Mesenchymal stem cell (in vitro differentiated cells and primary cell): ENCODE measurements at regions not wholly inside any gene's neighbourhood (a gene's known extent, or its start where the extent isn't known, plus 50 kb on each side); places are given as distances from the start of the nearest gene placed in this dataset.

Source experiments
- DNase-seq: peaks from one replicate; pipeline ENCODE4 v3.0.0-alpha.2; 2013
- H2AFZ ChIP-seq: one replicate; pipeline ENCODE4 v1.6.1; 2013; ENCODE audit warnings: low read depth, mild to moderate bottlenecking, control low read depth, inconsistent platforms, low read length, moderate library complexity
- H2AK5ac ChIP-seq: 2 replicates; pipeline ENCODE4 v1.6.1; 2013; ENCODE audit warnings: low read length, moderate library complexity, mild to moderate bottlenecking, inconsistent platforms; ENCODE audit not compliant: severe bottlenecking
- H2BK120ac ChIP-seq: one replicate; pipeline ENCODE4 v1.6.1; 2013; ENCODE audit warnings: low read depth, mild to moderate bottlenecking, inconsistent platforms, low read length, moderate library complexity
- H2BK12ac ChIP-seq, 2 experiments: one replicate each; pipeline ENCODE4 v1.6.1; 2013; ENCODE audit warnings: inconsistent platforms in 2 of 2, low read length in 2 of 2, mild to moderate bottlenecking in 2 of 2, moderate library complexity in 2 of 2, control low read depth in 1 of 2
- H2BK15ac ChIP-seq: one replicate; pipeline ENCODE4 v1.6.1; 2013; ENCODE audit warnings: mild to moderate bottlenecking, low read depth, inconsistent platforms; ENCODE audit not compliant: poor library complexity, severe bottlenecking
- H2BK5ac ChIP-seq: 2 replicates; pipeline ENCODE4 v1.6.1; 2013; ENCODE audit warnings: low read depth, mild to moderate bottlenecking, low read length, control low read depth, inconsistent platforms; ENCODE audit not compliant: poor library complexity, severe bottlenecking
- H3K14ac ChIP-seq, 2 experiments: one replicate each; pipeline ENCODE4 v1.6.1; 2013; ENCODE audit warnings: inconsistent platforms in 2 of 2, low read length in 2 of 2, control low read depth in 1 of 2, mild to moderate bottlenecking in 1 of 2, moderate library complexity in 1 of 2
- H3K18ac ChIP-seq, 2 experiments: one replicate each; pipeline ENCODE4 v1.6.1; 2013; ENCODE audit warnings: inconsistent platforms in 2 of 2, low read length in 2 of 2, control low read depth in 1 of 2, low read depth in 1 of 2, mild to moderate bottlenecking in 1 of 2
- H3K23ac ChIP-seq, 2 experiments: one replicate each; pipeline ENCODE4 v1.6.1; 2013; ENCODE audit warnings: inconsistent platforms in 2 of 2, low read length in 2 of 2, mild to moderate bottlenecking in 2 of 2, moderate library complexity in 2 of 2, control low read depth in 1 of 2
- H3K27ac ChIP-seq: 2 replicates; pipeline ENCODE4 v1.5.1; 2013; ENCODE audit warnings: mild to moderate bottlenecking, moderate library complexity, low read length, control low read depth, inconsistent platforms; ENCODE audit not compliant: poor library complexity, severe bottlenecking
- H3K27me3 ChIP-seq, 2 experiments: 2 replicates each; pipeline versions ENCODE4 v1.6.1 to v1.7.0; 2013; ENCODE audit warnings: low read length in 2 of 2, mild to moderate bottlenecking in 2 of 2, moderate library complexity in 2 of 2, control low read depth in 1 of 2, inconsistent platforms in 1 of 2; ENCODE audit not compliant: control insufficient read depth in 1 of 2, insufficient read depth in 1 of 2
- H3K36me3 ChIP-seq, 2 experiments: 2 replicates each; pipeline versions ENCODE4 v1.6.1 to v1.7.0; 2013; ENCODE audit warnings: low read length in 2 of 2, control low read depth in 1 of 2, inconsistent platforms in 1 of 2, low read depth in 1 of 2, mild to moderate bottlenecking in 1 of 2; ENCODE audit not compliant: insufficient read depth in 2 of 2, control insufficient read depth in 1 of 2
- H3K4ac ChIP-seq, 2 experiments: one replicate each; pipeline ENCODE4 v1.6.1; 2013; ENCODE audit warnings: inconsistent platforms in 2 of 2, low read length in 2 of 2, mild to moderate bottlenecking in 2 of 2, moderate library complexity in 2 of 2, control low read depth in 1 of 2, low read depth in 1 of 2
- H3K4me1 ChIP-seq: 2 replicates; pipeline ENCODE4 v1.6.1; 2013; ENCODE audit warnings: low read depth, low read length, control low read depth; ENCODE audit not compliant: control insufficient read depth, insufficient read depth
- H3K4me2 ChIP-seq: 2 replicates; pipeline ENCODE4 v1.6.1; 2013; ENCODE audit warnings: low read length, mild to moderate bottlenecking, inconsistent platforms; ENCODE audit not compliant: poor library complexity, severe bottlenecking
- H3K4me3 ChIP-seq, 2 experiments: 2 replicates each; pipeline versions ENCODE4 v1.5.1 to v1.7.0; 2013; ENCODE audit warnings: low read length in 2 of 2, mild to moderate bottlenecking in 2 of 2, control low read depth in 1 of 2, low read depth in 1 of 2; ENCODE audit not compliant: insufficient read depth in 1 of 2
- H3K79me1 ChIP-seq: replicated peaks from 2 replicates; pipeline ENCODE4 v1.6.1; 2013; ENCODE audit warnings: mild to moderate bottlenecking, control low read depth, low read length, inconsistent platforms; ENCODE audit not compliant: poor library complexity, severe bottlenecking
- H3K9ac ChIP-seq: 2 replicates; pipeline ENCODE4 v1.7.0; 2013; ENCODE audit warnings: mild to moderate bottlenecking, low read length, moderate library complexity
- H3K9me3 ChIP-seq: 2 replicates; pipeline ENCODE4 v1.7.0; 2013; ENCODE audit warnings: mild to moderate bottlenecking, low read length; ENCODE audit not compliant: control insufficient read depth
- H4K8ac ChIP-seq: one replicate; pipeline ENCODE4 v1.6.1; 2013; ENCODE audit warnings: inconsistent platforms, mild to moderate bottlenecking, low read length, moderate library complexity
- H4K91ac ChIP-seq: one replicate; pipeline ENCODE4 v1.6.1; 2013; ENCODE audit warnings: mild to moderate bottlenecking, low read length, inconsistent platforms
- WGBS: methylation state at CpG from one replicate; pipeline ENCODE4 v1.1.7; 2013; ENCODE audit warnings: mixed read lengths; 5-methylcytosine and 5-hydroxymethylcytosine counted together

DNA sequence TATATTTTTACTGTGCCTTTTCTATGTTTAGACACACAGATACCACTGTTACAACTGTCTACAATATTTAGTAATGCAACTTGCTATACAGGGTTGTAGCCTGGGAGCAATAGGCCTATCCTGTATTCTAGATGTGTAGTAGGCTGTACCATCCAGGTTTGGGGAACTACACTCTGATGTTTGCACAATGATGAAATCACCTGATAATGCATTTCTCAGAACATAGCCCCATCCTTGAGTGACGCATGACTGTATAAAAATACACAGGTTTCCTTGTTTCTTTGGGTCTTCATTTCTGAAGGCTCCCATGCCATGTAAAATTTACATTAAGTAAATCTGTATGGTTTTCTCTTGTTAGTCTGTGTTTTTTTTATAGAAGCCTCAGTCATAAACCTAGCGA, 270.9 kb upstream of the SKOR2 start:
- Histone ChIP-seq H3K23ac (no peak overlapping the region), H2BK12ac (no peak overlapping the region), H3K4ac (no peak overlapping the region), H4K91ac (no peak overlapping the region), H3K14ac (no peak overlapping the region), H3K36me3 (no peaks in the 10 kb centered on the region), H2AK5ac (no peak overlapping the region), H2BK120ac (no peak overlapping the region), H3K9me3 (no peaks in the 10 kb centered on the region), H2BK5ac (no peak overlapping the region), H2BK15ac (no peak overlapping the region), H2AFZ (no peak overlapping the region), H3K4me2 (no peak overlapping the region), H3K4me1 (no peaks in the 10 kb centered on the region), H3K4me3 (no peak overlapping the region), H3K27ac (no peak overlapping the region), H3K79me1 (no peaks in the 10 kb centered on the region), H3K27me3 (peaks cover 0 to 14% of the 10 kb centered on the region in 2 experiments), H3K18ac (no peak overlapping the region), H4K8ac (no peak overlapping the region), H3K9ac (no peak overlapping the region)
- no peak for DNase-seq
- 100% methylated on average over 1 of the region's 2 CpGs for WGBS

DNA sequence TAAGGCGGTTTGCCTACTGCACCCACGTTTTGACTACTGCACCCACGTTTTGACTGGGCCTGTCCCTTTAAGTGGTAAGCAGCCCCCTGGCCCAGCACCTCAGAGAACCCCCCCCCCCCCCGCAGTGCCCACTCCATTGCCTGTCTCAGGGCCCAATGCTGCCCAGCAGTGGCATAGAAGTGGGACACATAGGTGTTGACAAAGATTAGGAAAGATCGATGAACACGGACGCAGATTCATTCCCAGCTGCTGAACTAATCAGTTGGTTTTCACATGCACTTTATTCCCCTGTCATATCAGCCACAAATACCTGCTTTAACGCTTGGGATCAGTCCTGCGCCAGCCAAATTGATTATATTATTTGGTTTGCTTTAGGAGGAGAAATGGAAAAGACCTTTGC, 268.8 kb upstream of the SKOR2 start:
- Histone ChIP-seq H3K27ac (no peak overlapping the region), H3K4me1 (no peaks in the 10 kb centered on the region), H3K79me1 (no peaks in the 10 kb centered on the region), H2BK15ac (no peak overlapping the region), H3K9ac (no peak overlapping the region), H2AFZ (no peak overlapping the region), H3K27me3 (peaks cover 0 to 4% of the 10 kb centered on the region in 2 experiments), H3K18ac (no peak overlapping the region), H3K23ac (no peak overlapping the region), H3K4me3 (no peak overlapping the region), H2AK5ac (no peak overlapping the region), H4K91ac (no peak overlapping the region), H2BK120ac (no peak overlapping the region), H3K4me2 (no peak overlapping the region), H3K36me3 (no peaks in the 10 kb centered on the region), H3K9me3 (no peaks in the 10 kb centered on the region), H3K4ac (no peak overlapping the region), H3K14ac (no peak overlapping the region), H2BK12ac (no peak overlapping the region), H4K8ac (no peak overlapping the region), H2BK5ac (no peak overlapping the region)
- 62% methylated on average over 6 of the region's 9 CpGs for WGBS
- DNase-seq = no peak

DNA sequence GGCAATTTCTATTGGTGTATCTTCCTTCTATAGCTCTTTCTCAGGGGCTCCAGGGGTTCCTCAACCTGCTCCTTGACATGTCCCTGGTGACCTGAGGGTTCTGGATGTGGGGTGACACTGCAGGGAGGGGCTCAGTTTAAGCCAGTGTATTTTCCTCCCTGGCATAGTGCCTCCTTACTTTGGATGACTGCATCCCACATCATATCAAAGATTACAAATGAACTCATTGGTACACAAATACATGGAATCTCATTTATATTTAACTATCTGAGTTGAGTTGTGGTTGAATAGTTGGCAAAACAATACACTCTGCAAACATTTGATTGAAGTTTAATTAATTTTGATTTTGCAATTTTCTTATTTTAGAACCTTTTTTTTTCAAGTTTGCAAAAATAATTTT, 268.2 kb upstream of the SKOR2 start:
- H3K23ac ChIP-seq = no peak overlapping the region
- peaks cover 0 to 3% of the 10 kb centered on the region in 2 experiments for H3K27me3 ChIP-seq
- H3K4ac ChIP-seq = no peak overlapping the region
- no peak overlapping the region for H3K9ac ChIP-seq
- no peak overlapping the region for H3K4me2 ChIP-seq
- no peak overlapping the region for H3K18ac ChIP-seq
- no peak overlapping the region for H4K91ac ChIP-seq
- no peak overlapping the region for H4K8ac ChIP-seq
- DNase-seq = no peak
- H3K27ac ChIP-seq = no peak overlapping the region
- H3K9me3 ChIP-seq = no peaks in the 10 kb centered on the region
- H2BK12ac ChIP-seq = no peak overlapping the region
- no peak overlapping the region for H2BK120ac ChIP-seq
- H3K4me1 ChIP-seq = no peaks in the 10 kb centered on the region
- H3K79me1 ChIP-seq = no peaks in the 10 kb centered on the region
- H2AK5ac ChIP-seq = no peak overlapping the region
- no peaks in the 10 kb centered on the region for H3K36me3 ChIP-seq
- H3K14ac ChIP-seq = no peak overlapping the region
- no peak overlapping the region for H2BK5ac ChIP-seq
- H2AFZ ChIP-seq = no peak overlapping the region
- H3K4me3 ChIP-seq = no peak overlapping the region
- H2BK15ac ChIP-seq = no peak overlapping the region

DNA sequence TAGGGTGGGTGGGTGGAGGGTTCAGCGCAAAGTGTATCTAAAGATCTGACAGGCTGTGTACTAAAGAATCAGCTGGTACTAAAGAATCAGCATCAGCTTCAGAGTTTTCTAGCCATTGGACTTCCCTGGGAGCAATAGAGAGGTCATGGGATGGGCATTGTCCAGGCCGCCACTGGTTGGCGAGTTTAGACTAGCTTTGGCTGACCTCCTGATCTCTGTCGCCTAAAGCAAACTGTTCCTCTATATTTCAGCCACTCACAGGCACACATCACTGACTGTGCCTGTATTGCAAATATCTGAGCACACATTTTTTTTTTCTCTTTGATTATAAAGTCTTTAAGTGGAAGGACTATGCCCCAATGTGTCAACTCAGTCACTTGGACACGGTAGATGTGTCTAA, 267.8 kb upstream of the SKOR2 start:
- Histone ChIP-seq H3K9me3 (no peaks in the 10 kb centered on the region), H2AK5ac (no peak overlapping the region), H2BK5ac (no peak overlapping the region), H3K27ac (no peak overlapping the region), H3K27me3 (peaks cover 0 to 3% of the 10 kb centered on the region in 2 experiments), H3K18ac (no peak overlapping the region), H3K23ac (no peak overlapping the region), H4K8ac (no peak overlapping the region), H3K14ac (no peak overlapping the region), H2BK12ac (no peak overlapping the region), H2BK120ac (no peak overlapping the region), H4K91ac (no peak overlapping the region), H3K4me2 (no peak overlapping the region), H3K9ac (no peak overlapping the region), H3K4me3 (no peak overlapping the region), H2BK15ac (no peak overlapping the region), H2AFZ (no peak overlapping the region), H3K4ac (no peak overlapping the region), H3K79me1 (no peaks in the 10 kb centered on the region), H3K36me3 (no peaks in the 10 kb centered on the region), H3K4me1 (no peaks in the 10 kb centered on the region)
- 89% methylated on average over 4 of the region's 5 CpGs for whole genome bisulfite sequencing
- DNase-seq = no peak
